Activated CD4-positive, alpha-beta T cell treated with anti-CD3 and anti-CD28 coated beads for 36 hours (primary cell): ENCODE measurements at regions not wholly inside any gene's neighbourhood (a gene's known extent, or its start where the extent isn't known, plus 50 kb on each side); places are given as distances from the start of the nearest gene placed in this dataset.
"Not testable (repeated sequence)": the region's sequence is repeated elsewhere in the genome, so short reads cannot be mapped to it uniquely, and the experiment has no call there.

ENCODE experiments used
- ATAC-seq: fragments of 200-7000 bp; cut with Tn5 transposase; one replicate; pipeline ENCODE4 v1.10.0; 2021; ENCODE audit warnings: mild to moderate bottlenecking, moderate library complexity
- CTCF ChIA-PET: fragments of 350-600 bp; sonication (Branson Sonifier 250); formaldehyde crosslinking; loops from one replicate; lab custom pipeline; 2021; ENCODE audit warnings: antibody characterized with exemption; lab: Charles Lee
- POLR2A ChIA-PET: fragments of 350-600 bp; sonication (Branson Sonifier 250); formaldehyde crosslinking; loops from one replicate; lab custom pipeline; 2021; ENCODE audit warnings: antibody characterized with exemption, inconsistent platforms; lab: Charles Lee
- DNase-seq: peaks from one replicate; pipeline ENCODE4 v3.0.0-alpha.2; 2020
- H3K27ac Mint-ChIP-seq: one replicate; pipeline ENCODE4 v1.8.0; 2021; ENCODE audit warnings: mixed read lengths
- H3K27me3 Mint-ChIP-seq: one replicate; pipeline ENCODE4 v1.8.0; 2021; ENCODE audit warnings: mixed read lengths
- H3K36me3 Mint-ChIP-seq: one replicate; pipeline ENCODE4 v1.8.0; 2021; ENCODE audit warnings: low read depth, mixed read lengths
- H3K4me1 Mint-ChIP-seq: one replicate; pipeline ENCODE4 v1.8.0; 2021; ENCODE audit warnings: mixed read lengths
- H3K4me3 Mint-ChIP-seq: one replicate; pipeline ENCODE4 v1.8.0; 2021; ENCODE audit warnings: mild to moderate bottlenecking, moderate library complexity, mixed read lengths
- H3K9me3 Mint-ChIP-seq: one replicate; pipeline ENCODE4 v1.8.0; 2021; ENCODE audit warnings: low read depth, mixed read lengths
- intact Hi-C, 2 experiments: fragments of 100-400 bp; cut with DNase I in 1 of 2; cut with micrococcal nuclease in 1 of 2; formaldehyde crosslinking; loops; one replicate each; pipeline versions ENCODE4 v1.14.2 to v1.15.1; 2022 to 2024; cut with DNase I, micrococcal nuclease

DNA sequence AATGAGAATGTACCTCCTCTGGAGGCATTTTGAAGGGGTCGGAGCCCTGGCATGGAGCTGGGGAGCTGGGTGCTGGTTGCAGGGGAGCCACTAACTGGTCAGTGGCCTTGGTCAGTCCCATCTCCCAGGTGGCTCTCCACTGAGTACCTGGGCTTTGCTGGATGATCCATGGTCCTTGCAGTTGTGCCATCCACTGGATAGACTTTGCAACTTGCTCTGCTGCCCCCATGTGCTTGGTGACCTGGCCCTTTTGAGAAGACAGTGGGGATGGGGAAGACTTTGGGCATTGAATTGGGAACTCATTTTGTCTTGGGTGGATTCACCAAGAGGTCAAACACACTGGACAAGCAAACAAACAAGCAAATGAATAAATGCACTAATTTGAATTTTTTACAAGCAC is 263.9 kb downstream of the MYCN start:
- ChIA-PET CTCF (no interaction called here), POLR2A (no interaction called here)
- Mint-ChIP-seq H3K27me3 (peaks cover 5% of the 10 kb centered on the region), H3K27ac (no peak overlapping the region), H3K9me3 (no peaks in the 10 kb centered on the region), H3K4me3 (no peak overlapping the region), H3K36me3 (no peaks in the 10 kb centered on the region), H3K4me1 (no peaks in the 10 kb centered on the region)
- DNase-seq: no peak
- no peak for ATAC-seq
- intact Hi-C loops: no loop called here

DNA sequence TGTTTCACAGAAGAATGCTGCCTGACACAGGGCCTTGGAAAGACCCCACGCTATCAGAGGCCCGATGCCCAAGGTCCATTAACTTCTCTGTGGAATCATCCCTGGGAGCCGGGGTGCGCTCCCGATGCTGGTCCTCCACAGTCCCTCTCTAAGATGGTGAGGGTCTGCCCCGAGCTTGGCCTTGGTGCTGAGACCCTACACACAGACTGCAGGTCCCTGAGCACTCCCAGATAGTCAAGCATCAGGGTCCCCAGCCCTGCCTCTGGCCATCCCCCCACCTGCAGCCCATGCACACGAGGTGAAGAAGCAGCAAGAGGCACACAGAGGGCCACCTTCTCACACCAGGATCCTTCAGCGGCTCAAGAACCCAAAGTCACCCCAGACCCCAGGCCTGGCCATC is 263.3 kb downstream of the MYCN start:
- Mint-ChIP-seq H3K36me3 (no peaks in the 10 kb centered on the region), H3K4me3 (no peak overlapping the region), H3K27ac (no peak overlapping the region), H3K27me3 (peaks cover 5% of the 10 kb centered on the region), H3K4me1 (no peaks in the 10 kb centered on the region), H3K9me3 (no peaks in the 10 kb centered on the region)
- no peak for DNase-seq
- POLR2A ChIA-PET: no interaction called here
- intact Hi-C loops: no loop called here
- no peak for ATAC-seq
- CTCF ChIA-PET: no interaction called here

DNA sequence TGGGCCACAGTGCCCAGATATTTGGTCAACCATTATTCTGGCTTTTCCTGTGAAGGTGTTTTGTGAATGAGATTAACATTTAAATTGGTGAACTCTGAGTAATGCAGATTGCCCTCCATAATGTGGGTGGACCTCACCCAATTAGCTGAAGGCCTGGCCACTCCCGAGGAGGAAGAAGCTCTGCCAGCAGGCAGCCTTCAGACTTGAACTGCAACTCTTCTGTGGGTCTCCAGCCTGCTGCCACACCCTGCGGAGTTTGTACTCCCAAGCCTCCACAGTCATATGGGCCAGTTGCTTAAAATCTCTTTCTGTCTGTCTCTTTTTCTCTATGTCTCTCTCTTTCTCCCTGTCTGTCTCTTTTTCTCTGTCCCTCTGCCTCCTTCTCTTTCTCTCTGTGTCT is 262.7 kb downstream of the MYCN start:
- peaks cover 3% of the 10 kb centered on the region for H3K27me3 Mint-ChIP-seq
- POLR2A ChIA-PET: no interaction called here
- no peak overlapping the region for H3K4me3 Mint-ChIP-seq
- H3K27ac Mint-ChIP-seq: no peak overlapping the region
- no peaks in the 10 kb centered on the region for H3K9me3 Mint-ChIP-seq
- intact Hi-C loops: no loop called here
- ATAC-seq (no peak), DNase-seq (no peak)
- H3K4me1 Mint-ChIP-seq: no peaks in the 10 kb centered on the region
- H3K36me3 Mint-ChIP-seq: no peaks in the 10 kb centered on the region
- CTCF ChIA-PET: no interaction called here

- Mint-ChIP-seq H3K27me3 (peaks cover 3% of the 10 kb centered on the region), H3K9me3 (no peaks in the 10 kb centered on the region), H3K4me1 (no peaks in the 10 kb centered on the region), H3K36me3 (no peaks in the 10 kb centered on the region), H3K27ac (no peak overlapping the region), H3K4me3 (no peak overlapping the region)
- ATAC-seq (no peak), DNase-seq (no peak)
- CTCF ChIA-PET: no interaction called here
- POLR2A ChIA-PET: no interaction called here
- intact Hi-C loops: no loop called here
These were observed 262.1 kb downstream of the MYCN start for GRCh38 chr2:16202266-16203020.

GRCh38 chr2:16201848-16202247 is 261.5 kb downstream of the MYCN start:
- no peak for DNase-seq
- ATAC-seq: no peak
- Mint-ChIP-seq H3K36me3 (no peaks in the 10 kb centered on the region), H3K27ac (no peak overlapping the region), H3K4me1 (no peaks in the 10 kb centered on the region), H3K27me3 (no peaks in the 10 kb centered on the region), H3K9me3 (no peaks in the 10 kb centered on the region), H3K4me3 (no peak overlapping the region)
- ChIA-PET POLR2A (no interaction called here), CTCF (no interaction called here)
- intact Hi-C loops: no loop called here

GRCh38 chr2:16200554-16201193 is 260.3 kb downstream of the MYCN start:
- ChIA-PET CTCF (interaction anchor here (0.6 kb wide), 1 partner anchor 459 kb away, joined by 3 read pairs; no protein-coding TSS in a partner anchor), POLR2A (no interaction called here)
- no peaks in the 10 kb centered on the region for H3K4me1 Mint-ChIP-seq
- no peaks in the 10 kb centered on the region for H3K27me3 Mint-ChIP-seq
- no peak overlapping the region for H3K4me3 Mint-ChIP-seq
- H3K9me3 Mint-ChIP-seq: no peaks in the 10 kb centered on the region
- ATAC-seq (no peak), DNase-seq (no peak)
- no peaks in the 10 kb centered on the region for H3K36me3 Mint-ChIP-seq
- no peak overlapping the region for H3K27ac Mint-ChIP-seq
- intact Hi-C loops: no loop called here

GRCh38 chr2:16199882-16200553 is 259.7 kb downstream of the MYCN start:
- Mint-ChIP-seq H3K4me3 (no peak overlapping the region), H3K4me1 (no peaks in the 10 kb centered on the region), H3K9me3 (no peaks in the 10 kb centered on the region), H3K27me3 (no peaks in the 10 kb centered on the region), H3K36me3 (no peaks in the 10 kb centered on the region), H3K27ac (no peak overlapping the region)
- ChIA-PET POLR2A (no interaction called here), CTCF (interaction anchor here (0.6 kb wide), 1 partner anchor 460 kb away, joined by 3 read pairs; no protein-coding TSS in a partner anchor)
- intact Hi-C loops: no loop called here
- ATAC-seq (no peak), DNase-seq (no peak)

GRCh38 chr2:16199241-16199640 is 258.9 kb downstream of the MYCN start:
- H3K27ac Mint-ChIP-seq, H3K4me1 Mint-ChIP-seq, CTCF ChIA-PET, H3K9me3 Mint-ChIP-seq, H3K4me3 Mint-ChIP-seq, POLR2A ChIA-PET, intact Hi-C loops, ATAC-seq, H3K36me3 Mint-ChIP-seq, H3K27me3 Mint-ChIP-seq, DNase-seq: not testable (repeated sequence)

GRCh38 chr2:16198166-16198912 is 258.0 kb downstream of the MYCN start:
- ATAC-seq: no peak
- Mint-ChIP-seq H3K27ac (no peak overlapping the region), H3K9me3 (no peaks in the 10 kb centered on the region), H3K36me3 (no peaks in the 10 kb centered on the region), H3K4me3 (no peak overlapping the region), H3K4me1 (no peaks in the 10 kb centered on the region), H3K27me3 (no peaks in the 10 kb centered on the region)
- no peak for DNase-seq
- CTCF ChIA-PET: no interaction called here
- POLR2A ChIA-PET: no interaction called here
- intact Hi-C loops: no loop called here

- Mint-ChIP-seq H3K27me3 (no peaks in the 10 kb centered on the region), H3K9me3 (no peaks in the 10 kb centered on the region), H3K36me3 (no peaks in the 10 kb centered on the region), H3K4me1 (no peaks in the 10 kb centered on the region), H3K4me3 (no peak overlapping the region), H3K27ac (no peak overlapping the region)
- CTCF ChIA-PET: no interaction called here
- ATAC-seq (no peak), DNase-seq (no peak)
- intact Hi-C loops: no loop called here
- POLR2A ChIA-PET: no interaction called here
These were observed 257.3 kb downstream of the MYCN start for GRCh38 chr2:16197504-16198147.
